ENCODE measurements at regions not wholly inside any gene's neighbourhood (a gene's known extent, or its start where the extent isn't known, plus 50 kb on each side); places are given as distances from the start of the nearest gene placed in this dataset.

DNA sequence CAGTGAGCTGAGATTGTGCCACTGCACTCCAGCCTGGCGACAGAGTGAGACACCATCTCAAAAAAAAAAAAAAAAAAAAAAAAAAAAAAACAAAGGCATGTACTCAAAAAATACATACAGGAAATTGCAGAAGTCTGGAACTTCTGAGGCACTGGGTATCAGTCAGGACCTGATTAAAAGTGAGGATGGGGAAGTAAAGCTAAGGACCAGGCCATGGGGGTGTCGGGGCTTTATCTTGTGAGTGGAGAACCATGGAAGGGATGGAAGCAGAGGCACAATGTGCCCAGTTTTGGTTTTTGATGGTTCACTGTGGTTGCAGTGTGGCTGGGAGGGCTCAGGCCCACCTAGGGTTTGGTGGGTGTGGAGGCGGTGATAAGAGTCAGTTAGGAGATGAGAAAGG lies 212.7 kb upstream of the PIK3R1 start:
- TF ChIP-seq, protein P1, sequence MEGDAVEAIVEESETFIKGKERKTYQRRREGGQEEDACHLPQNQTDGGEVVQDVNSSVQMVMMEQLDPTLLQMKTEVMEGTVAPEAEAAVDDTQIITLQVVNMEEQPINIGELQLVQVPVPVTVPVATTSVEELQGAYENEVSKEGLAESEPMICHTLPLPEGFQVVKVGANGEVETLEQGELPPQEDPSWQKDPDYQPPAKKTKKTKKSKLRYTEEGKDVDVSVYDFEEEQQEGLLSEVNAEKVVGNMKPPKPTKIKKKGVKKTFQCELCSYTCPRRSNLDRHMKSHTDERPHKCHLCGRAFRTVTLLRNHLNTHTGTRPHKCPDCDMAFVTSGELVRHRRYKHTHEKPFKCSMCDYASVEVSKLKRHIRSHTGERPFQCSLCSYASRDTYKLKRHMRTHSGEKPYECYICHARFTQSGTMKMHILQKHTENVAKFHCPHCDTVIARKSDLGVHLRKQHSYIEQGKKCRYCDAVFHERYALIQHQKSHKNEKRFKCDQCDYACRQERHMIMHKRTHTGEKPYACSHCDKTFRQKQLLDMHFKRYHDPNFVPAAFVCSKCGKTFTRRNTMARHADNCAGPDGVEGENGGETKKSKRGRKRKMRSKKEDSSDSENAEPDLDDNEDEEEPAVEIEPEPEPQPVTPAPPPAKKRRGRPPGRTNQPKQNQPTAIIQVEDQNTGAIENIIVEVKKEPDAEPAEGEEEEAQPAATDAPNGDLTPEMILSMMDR (IDR thresholded peaks at IDR 0.05): no peak
- TF ChIP-seq POLR2A (IDR thresholded peaks at IDR 0.05): no peak

All from stomach (tissue), 4 donors.